ENCODE measurements at regions not wholly inside any gene's neighbourhood (a gene's known extent, or its start where the extent isn't known, plus 50 kb on each side); places are given as distances from the start of the nearest gene placed in this dataset.

DNA sequence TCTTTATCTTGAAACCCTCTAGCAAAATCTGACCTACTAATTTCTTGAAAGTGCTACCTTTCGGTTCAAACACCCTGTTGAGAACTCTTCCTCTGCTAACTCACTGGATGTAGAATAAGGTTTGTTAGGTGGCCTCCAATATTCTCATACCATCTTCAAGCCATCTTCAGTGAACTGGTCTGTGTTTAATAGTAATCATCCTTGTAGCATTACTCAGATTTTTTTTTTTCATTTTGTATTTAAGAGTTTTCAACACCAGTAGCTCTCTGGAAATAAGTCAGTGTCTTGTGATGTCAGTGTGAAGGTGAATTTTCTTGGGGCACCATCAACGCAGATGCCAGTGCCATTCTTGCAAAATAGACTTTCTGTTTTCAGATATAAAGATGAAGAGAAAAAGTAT, 140.6 kb upstream of the AHI1 start:
- Histone ChIP-seq H4K20me1 (ENCODE audit: insufficient read depth, low read length) (no peaks in the 10 kb centered on the region), H3K4me1 (ENCODE audit: low read length) (peaks cover 22% of the 10 kb centered on the region), H3K36me3 (replicated peaks; ENCODE audit: low read depth, low read length) (no peaks in the 10 kb centered on the region), H3K79me2 (ENCODE audit: low read length) (no peaks in the 10 kb centered on the region), H3K9ac (ENCODE audit: low read length) (no peak overlapping the region), H3K4me3 (ENCODE audit: low read length) (no peak overlapping the region), H3K27ac (ENCODE audit: low read length) (no peak overlapping the region), H3K4me2 (ENCODE audit: low read length) (no peak overlapping the region), H2AFZ (ENCODE audit: low read depth, low read length) (no peak overlapping the region), H3K9me3 (ENCODE audit: insufficient read depth, low read length) (no peaks in the 10 kb centered on the region), H3K27me3 (ENCODE audit: low read depth, low read length) (no peaks in the 10 kb centered on the region)
- TF ChIP-seq, protein P1, sequence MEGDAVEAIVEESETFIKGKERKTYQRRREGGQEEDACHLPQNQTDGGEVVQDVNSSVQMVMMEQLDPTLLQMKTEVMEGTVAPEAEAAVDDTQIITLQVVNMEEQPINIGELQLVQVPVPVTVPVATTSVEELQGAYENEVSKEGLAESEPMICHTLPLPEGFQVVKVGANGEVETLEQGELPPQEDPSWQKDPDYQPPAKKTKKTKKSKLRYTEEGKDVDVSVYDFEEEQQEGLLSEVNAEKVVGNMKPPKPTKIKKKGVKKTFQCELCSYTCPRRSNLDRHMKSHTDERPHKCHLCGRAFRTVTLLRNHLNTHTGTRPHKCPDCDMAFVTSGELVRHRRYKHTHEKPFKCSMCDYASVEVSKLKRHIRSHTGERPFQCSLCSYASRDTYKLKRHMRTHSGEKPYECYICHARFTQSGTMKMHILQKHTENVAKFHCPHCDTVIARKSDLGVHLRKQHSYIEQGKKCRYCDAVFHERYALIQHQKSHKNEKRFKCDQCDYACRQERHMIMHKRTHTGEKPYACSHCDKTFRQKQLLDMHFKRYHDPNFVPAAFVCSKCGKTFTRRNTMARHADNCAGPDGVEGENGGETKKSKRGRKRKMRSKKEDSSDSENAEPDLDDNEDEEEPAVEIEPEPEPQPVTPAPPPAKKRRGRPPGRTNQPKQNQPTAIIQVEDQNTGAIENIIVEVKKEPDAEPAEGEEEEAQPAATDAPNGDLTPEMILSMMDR (IDR thresholded peaks at IDR 0.05; ENCODE audit: low read depth, low read length) = no peak
- TF ChIP-seq EZH2phosphoT487 (IDR thresholded peaks at IDR 0.05; ENCODE audit: low read depth) = no peak

GRCh38 chr6:135640048-135640447, 142.5 kb upstream of the AHI1 start:
- Histone ChIP-seq H3K4me1 (ENCODE audit: low read length) (peaks cover 22% of the 10 kb centered on the region), H3K9ac (ENCODE audit: low read length) (no peak overlapping the region), H3K27me3 (ENCODE audit: low read depth, low read length) (no peaks in the 10 kb centered on the region), H3K36me3 (replicated peaks; ENCODE audit: low read depth, low read length) (no peaks in the 10 kb centered on the region), H3K79me2 (ENCODE audit: low read length) (no peaks in the 10 kb centered on the region), H4K20me1 (ENCODE audit: insufficient read depth, low read length) (no peaks in the 10 kb centered on the region), H2AFZ (ENCODE audit: low read depth, low read length) (no peak overlapping the region), H3K27ac (ENCODE audit: low read length) (no peak overlapping the region), H3K4me2 (ENCODE audit: low read length) (no peak overlapping the region), H3K9me3 (ENCODE audit: insufficient read depth, low read length) (no peaks in the 10 kb centered on the region), H3K4me3 (ENCODE audit: low read length) (no peak overlapping the region)
- no peak for TF ChIP-seq EZH2phosphoT487 (IDR thresholded peaks at IDR 0.05; ENCODE audit: low read depth)
- TF ChIP-seq, protein P1 (IDR thresholded peaks at IDR 0.05; ENCODE audit: low read depth, low read length) = no peak

- H3K27ac ChIP-seq (ENCODE audit: low read length) = no peak overlapping the region
- TF ChIP-seq EZH2phosphoT487 (IDR thresholded peaks at IDR 0.05; ENCODE audit: low read depth) = no peak
- TF ChIP-seq, protein P1 (IDR thresholded peaks at IDR 0.05; ENCODE audit: low read depth, low read length) = no peak
- H3K4me1 ChIP-seq (ENCODE audit: low read length) = peaks cover 22% of the 10 kb centered on the region
- H3K4me2 ChIP-seq (ENCODE audit: low read length) = peak overlapping the region; percentile 41
- H3K27me3 ChIP-seq (ENCODE audit: low read depth, low read length) = no peaks in the 10 kb centered on the region
- no peak overlapping the region for H2AFZ ChIP-seq (ENCODE audit: low read depth, low read length)
- no peaks in the 10 kb centered on the region for H3K79me2 ChIP-seq (ENCODE audit: low read length)
- no peaks in the 10 kb centered on the region for H3K9me3 ChIP-seq (ENCODE audit: insufficient read depth, low read length)
- H3K4me3 ChIP-seq (ENCODE audit: low read length) = no peak overlapping the region
- H3K9ac ChIP-seq (ENCODE audit: low read length) = no peak overlapping the region
- H3K36me3 ChIP-seq (replicated peaks; ENCODE audit: low read depth, low read length) = no peaks in the 10 kb centered on the region
- no peaks in the 10 kb centered on the region for H4K20me1 ChIP-seq (ENCODE audit: insufficient read depth, low read length)
Measured at GRCh38 chr6:135640449-135641111, 143.0 kb upstream of the AHI1 start.

DNA sequence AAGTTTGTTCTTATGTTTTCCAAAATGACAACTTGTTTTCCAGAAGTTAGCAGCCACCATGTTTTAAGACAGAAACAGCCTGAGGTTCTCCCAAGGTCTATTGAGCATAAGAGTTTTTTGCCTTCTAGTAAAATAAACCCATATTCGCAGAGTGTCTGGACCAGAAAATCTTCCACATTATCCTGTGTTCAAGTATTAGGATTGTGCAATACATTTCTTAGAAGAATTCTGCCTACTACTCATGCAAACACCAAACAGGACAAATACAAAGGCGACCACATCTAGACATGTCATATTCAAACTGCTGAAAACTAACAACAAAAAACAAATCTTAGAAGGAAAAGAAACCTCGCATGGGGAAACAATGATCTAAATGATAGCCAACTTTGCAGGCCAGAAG, 145.4 kb upstream of the AHI1 start:
- no peak overlapping the region for H3K27ac ChIP-seq (ENCODE audit: low read length)
- H3K27me3 ChIP-seq (ENCODE audit: low read depth, low read length) = no peaks in the 10 kb centered on the region
- no peak overlapping the region for H3K4me3 ChIP-seq (ENCODE audit: low read length)
- no peaks in the 10 kb centered on the region for H3K36me3 ChIP-seq (replicated peaks; ENCODE audit: low read depth, low read length)
- H3K4me1 ChIP-seq (ENCODE audit: low read length) = peaks cover 17% of the 10 kb centered on the region
- H2AFZ ChIP-seq (ENCODE audit: low read depth, low read length) = no peak overlapping the region
- no peaks in the 10 kb centered on the region for H4K20me1 ChIP-seq (ENCODE audit: insufficient read depth, low read length)
- no peaks in the 10 kb centered on the region for H3K79me2 ChIP-seq (ENCODE audit: low read length)
- TF ChIP-seq, protein P1 (IDR thresholded peaks at IDR 0.05; ENCODE audit: low read depth, low read length) = no peak
- TF ChIP-seq EZH2phosphoT487 (IDR thresholded peaks at IDR 0.05; ENCODE audit: low read depth) = no peak
- H3K9me3 ChIP-seq (ENCODE audit: insufficient read depth, low read length) = no peaks in the 10 kb centered on the region
- H3K4me2 ChIP-seq (ENCODE audit: low read length) = no peak overlapping the region
- H3K9ac ChIP-seq (ENCODE audit: low read length) = no peak overlapping the region
